ENCODE measurements at regions not wholly inside any gene's neighbourhood (a gene's known extent, or its start where the extent isn't known, plus 50 kb on each side); places are given as distances from the start of the nearest gene placed in this dataset.

GRCh38 chr5:165138236-165138635 lies 1632.8 kb downstream of the MAT2B start:
- no peak overlapping the region for H3K27ac ChIP-seq
- TF ChIP-seq ZFX (IDR thresholded peaks at IDR 0.05; ENCODE audit: borderline replicate concordance) (no peak), CTCF (IDR thresholded peaks at IDR 0.05) (no peak)

- TF ChIP-seq CTCF (IDR thresholded peaks at IDR 0.05) = no peak
- TF ChIP-seq ZFX (IDR thresholded peaks at IDR 0.05; ENCODE audit: borderline replicate concordance) = no peak
- H3K27ac ChIP-seq = no peak overlapping the region
Observed at GRCh38 chr5:165139262-165139661, 1633.8 kb downstream of the MAT2B start.

GRCh38 chr5:165139721-165140120 lies 1634.3 kb downstream of the MAT2B start:
- TF ChIP-seq ZFX (IDR thresholded peaks at IDR 0.05; ENCODE audit: borderline replicate concordance) = no peak
- no peak for TF ChIP-seq CTCF (IDR thresholded peaks at IDR 0.05)
- no peak overlapping the region for H3K27ac ChIP-seq

GRCh38 chr5:165143741-165144140 lies 1638.3 kb downstream of the MAT2B start:
- TF ChIP-seq CTCF (IDR thresholded peaks at IDR 0.05) (no peak), ZFX (IDR thresholded peaks at IDR 0.05; ENCODE audit: borderline replicate concordance) (no peak)

GRCh38 chr5:165149431-165149830 lies 1644.0 kb downstream of the MAT2B start:
- H3K27ac ChIP-seq = no peak overlapping the region
- TF ChIP-seq CTCF (IDR thresholded peaks at IDR 0.05) (no peak), ZFX (IDR thresholded peaks at IDR 0.05; ENCODE audit: borderline replicate concordance) (no peak)

More at GRCh38 chr5:165143741-165144140, 1638.3 kb downstream of the MAT2B start:
- H3K27ac ChIP-seq = no peak overlapping the region

- no peak for TF ChIP-seq ZFX (IDR thresholded peaks at IDR 0.05; ENCODE audit: borderline replicate concordance)
- no peak for TF ChIP-seq CTCF (IDR thresholded peaks at IDR 0.05)
- no peak overlapping the region for H3K27ac ChIP-seq
Observed at GRCh38 chr5:165152058-165152457, 1646.6 kb downstream of the MAT2B start.

- no peak overlapping the region for H3K27ac ChIP-seq
- TF ChIP-seq CTCF (IDR thresholded peaks at IDR 0.05) (no peak), ZFX (IDR thresholded peaks at IDR 0.05; ENCODE audit: borderline replicate concordance) (no peak)
Observed at GRCh38 chr5:165157219-165157618, 1651.8 kb downstream of the MAT2B start.
